Right lobe of liver (tissue), 6 donors: ENCODE measurements at regions not wholly inside any gene's neighbourhood (a gene's known extent, or its start where the extent isn't known, plus 50 kb on each side); places are given as distances from the start of the nearest gene placed in this dataset.

Source experiments
- ATAC-seq, 4 donors: fragments of 200-7000 bp; cut with Tn5 transposase; one replicate each; pipeline ENCODE4 v1.9.1; 2020; ENCODE audit warnings: mild to moderate bottlenecking in 4 of 4, moderate library complexity in 4 of 4
- DNase-seq, 3 donors: peaks; one replicate each; pipeline ENCODE4 v3.0.0-alpha.2; 2020
- H3K27ac ChIP-seq, 3 donors: fragments of 200-600 bp; one replicate each; pipeline ENCODE4 v1.8.0; 2022
- H3K27me3 ChIP-seq, 2 donors: fragments of 200-600 bp; one replicate each; pipeline ENCODE4 v1.8.0; 2022
- H3K36me3 ChIP-seq, 4 donors: fragments of 200-600 bp; sonication (generic) in 1 of 4; one replicate each; pipeline versions ENCODE4 v1.5.1 to v1.8.0; 2017 to 2022; ENCODE audit warnings: control low read depth in 1 of 4
- H3K4me1 ChIP-seq, 4 donors: fragments of 200-600 bp; sonication (generic) in 1 of 4; one replicate each; pipeline versions ENCODE4 v1.5.1 to v1.8.0; 2017 to 2022; ENCODE audit warnings: control low read depth in 1 of 4
- H3K4me3 ChIP-seq, 3 donors: fragments of 200-600 bp; one replicate each; pipeline ENCODE4 v1.8.0; 2022
- H3K9me3 ChIP-seq, 4 donors: fragments of 200-600 bp; sonication (generic) in 1 of 4; one replicate each; pipeline versions ENCODE4 v1.5.1 to v1.8.0; 2017 to 2022; ENCODE audit warnings: control low read depth in 1 of 4
- CTCF ChIP-seq, 4 donors: fragments of 200-600 bp in 3 of 4; fragments of 450-650 bp in 1 of 4; IDR thresholded peaks; one replicate each; pipeline versions ENCODE4 v1.5.1 to v1.8.0; 2016 to 2022; ENCODE audit warnings: antibody characterized with exemption in 4 of 4, mild to moderate bottlenecking in 2 of 4
- POLR2A ChIP-seq: fragments of 450-650 bp; IDR thresholded peaks from one replicate; pipeline ENCODE4 v1.6.1; 2017; ENCODE audit warnings: antibody characterized with exemption, mild to moderate bottlenecking
- WGBS: methylation state at CpG from one replicate; pipeline ENCODE4 v1.1.6; 2018; ENCODE audit warnings: low coverage, low lambda C conversion rate; ENCODE audit not compliant: insufficient coverage; ENCODE audit errors: missing lambda C conversion rate; 5-methylcytosine and 5-hydroxymethylcytosine counted together
- intact Hi-C, 2 donors: fragments of 100-400 bp; cut with DNase I; formaldehyde crosslinking; loops; one replicate each; pipeline versions ENCODE4 v1.11.2 to v1.14.1; 2022
- donor health status: DM: no; HTN: yes; CAD: no.
- donor health status: DM: no; HTN: no; CAD: no.
- donor health status: DM: no; HTN: no; CAD: no.
- donor health status: DM: no; HTN: yes; CAD: no.
- donor health status: DM: no; HTN: yes; CAD: no.

GRCh38 chr6:44662461-44663121 lies 275.1 kb downstream of the CDC5L start:
- no peak for TF ChIP-seq CTCF (IDR thresholded peaks at IDR 0.05)
- no peak for TF ChIP-seq POLR2A
- H3K9me3 ChIP-seq, result no peaks in the 10 kb centered on the region

GRCh38 chr6:44663860-44664634 lies 276.5 kb downstream of the CDC5L start:
- H3K36me3 ChIP-seq, result no peaks in the 10 kb centered on the region
- no peak overlapping the region for H3K4me3 ChIP-seq
- no peaks in the 10 kb centered on the region for H3K27me3 ChIP-seq
- no peak for ATAC-seq
- no peak for TF ChIP-seq CTCF (IDR thresholded peaks at IDR 0.05)
- TF ChIP-seq POLR2A, result no peak
- H3K27ac ChIP-seq, result no peak overlapping the region
- peak in 1 of 3 donors; percentile 14 for DNase-seq
- H3K9me3 ChIP-seq, result no peaks in the 10 kb centered on the region
- intact Hi-C loops, result no loop called here
- H3K4me1 ChIP-seq, result peaks cover 0 to 6% (median 0%) of the 10 kb centered on the region in 4 donors
- 82% methylated on average over 5 of the region's 10 CpGs for WGBS

More at GRCh38 chr6:44662461-44663121, 275.1 kb downstream of the CDC5L start:
- no peaks in the 10 kb centered on the region for H3K27me3 ChIP-seq
- WGBS, result 44% methylated on average over 5 of the region's 13 CpGs
- no peak for DNase-seq
- no peak overlapping the region for H3K4me3 ChIP-seq
- no peak for ATAC-seq
- peaks cover 0 to 6% (median 0%) of the 10 kb centered on the region in 4 donors for H3K4me1 ChIP-seq
- H3K36me3 ChIP-seq, result no peaks in the 10 kb centered on the region
- intact Hi-C loops, result no loop called here
- no peak overlapping the region for H3K27ac ChIP-seq

- DNase-seq (no peak), ATAC-seq (no peak)
- Histone ChIP-seq H3K9me3 (no peaks in the 10 kb centered on the region), H3K27me3 (no peaks in the 10 kb centered on the region), H3K4me1 (peaks cover 0 to 6% (median 0%) of the 10 kb centered on the region in 4 donors), H3K36me3 (no peaks in the 10 kb centered on the region), H3K27ac (no peak overlapping the region), H3K4me3 (no peak overlapping the region)
- intact Hi-C loops, result no loop called here
- no peak for TF ChIP-seq POLR2A
- TF ChIP-seq CTCF (IDR thresholded peaks at IDR 0.05), result no peak
- WGBS, result 80% methylated on average over 4 of the region's 4 CpGs
These were observed 277.2 kb downstream of the CDC5L start for GRCh38 chr6:44664716-44665115.

- intact Hi-C loops, result no loop called here
- Histone ChIP-seq H3K36me3 (no peaks in the 10 kb centered on the region), H3K4me3 (no peak overlapping the region), H3K4me1 (peaks cover 0 to 6% (median 0%) of the 10 kb centered on the region in 4 donors), H3K27ac (no peak overlapping the region), H3K9me3 (no peaks in the 10 kb centered on the region), H3K27me3 (no peaks in the 10 kb centered on the region)
- TF ChIP-seq CTCF (IDR thresholded peaks at IDR 0.05) (no peak), POLR2A (no peak)
- no peak for ATAC-seq
- no CpG with 5 or more reads among the region's 3 CpGs for WGBS
- peak in 1 of 3 donors; percentile 16 for DNase-seq
These were observed 277.6 kb downstream of the CDC5L start for GRCh38 chr6:44665143-44665542.
